ENCODE measurements at regions not wholly inside any gene's neighbourhood (a gene's known extent, or its start where the extent isn't known, plus 50 kb on each side); places are given as distances from the start of the nearest gene placed in this dataset.

GRCh38 chr2:193837111-193837738 is 1642.5 kb upstream of the TMEFF2 start:
- Histone ChIP-seq H3K9me3 (ENCODE audit: low read length) (no peaks in the 10 kb centered on the region), H3K9ac (ENCODE audit: insufficient read depth, low read depth, low read length) (no peak overlapping the region), H4K20me1 (ENCODE audit: insufficient read depth, low read length) (no peaks in the 10 kb centered on the region), H3K4me1 (ENCODE audit: insufficient read depth, low read length) (no peaks in the 10 kb centered on the region), H3K4me3 (replicated peaks in 1 of 3; ENCODE audit: insufficient read depth in 1 of 3, low read depth in 2 of 3, low read length in 3 of 3) (no peak overlapping the region), H3K27me3 (ENCODE audit: control insufficient read depth in 1 of 2, insufficient read depth in 2 of 2, low read length in 2 of 2) (no peaks in the 10 kb centered on the region), H3K27ac (ENCODE audit: extremely low read length, insufficient read depth, low read length) (no peak overlapping the region), H3K4me2 (ENCODE audit: low read depth, low read length) (no peak overlapping the region), H2AFZ (ENCODE audit: low read length) (no peak overlapping the region), H3K36me3 (replicated peaks in 1 of 2; ENCODE audit: control insufficient read depth in 1 of 2, insufficient read depth in 2 of 2, low read length in 2 of 2) (no peaks in the 10 kb centered on the region), H3K79me2 (ENCODE audit: insufficient read depth, low read length) (no peaks in the 10 kb centered on the region)
- no TSS peak for BruUV-seq (replicated peaks)
- ChIA-PET POLR2A (no interaction called here), CTCF (ENCODE audit: low intra/inter-chr PET ratio, low total read pairs) (no interaction called here)
- in situ Hi-C loops (cut with HindIII; ENCODE audit: extremely low pct_ligation_motif_present, low pct_unique_long_range_greater_than_20kb) (no loop called here), intact Hi-C loops (cut with micrococcal nuclease; ENCODE audit: unreplicated experiment) (no loop called here)
- FAIRE-seq, result no peak
- ATAC-seq, result no peak
- DNase-seq (ENCODE audit: low spot score), result no peak
- TF ChIP-seq TBX2 (CRISPR knock-in tag; IDR thresholded peaks at IDR 0.05; ENCODE audit: borderline replicate concordance), result no peak
- no peak for TF ChIP-seq ZSCAN5A (CRISPR knock-in tag; IDR thresholded peaks at IDR 0.05; ENCODE audit: borderline replicate concordance)
- TF ChIP-seq HNF1A (IDR thresholded peaks at IDR 0.05; ENCODE audit: low read depth), result no peak
- TF ChIP-seq HNF1A (CRISPR knock-in tag; IDR thresholded peaks at IDR 0.05; ENCODE audit: borderline replicate concordance), result no peak
- TF ChIP-seq KLF15 (CRISPR knock-in tag; IDR thresholded peaks at IDR 0.05; ENCODE audit: borderline replicate concordance), result no peak
- TF ChIP-seq ZNF782 (CRISPR knock-in tag; IDR thresholded peaks at IDR 0.05; ENCODE audit: borderline replicate concordance), result no peak
- no peak for TF ChIP-seq FOXP4 (CRISPR knock-in tag; IDR thresholded peaks at IDR 0.05)
- TF ChIP-seq JARID2 (CRISPR knock-in tag; IDR thresholded peaks at IDR 0.05; ENCODE audit: insufficient replicate concordance), result no peak
- no peak for TF ChIP-seq ETS1 (CRISPR knock-in tag; IDR thresholded peaks at IDR 0.05)
- no peak for TF ChIP-seq NFKB2 (CRISPR knock-in tag; IDR thresholded peaks at IDR 0.05; ENCODE audit: borderline replicate concordance)
- TF ChIP-seq PLSCR1 (CRISPR knock-in tag; IDR thresholded peaks at IDR 0.05; ENCODE audit: borderline replicate concordance), result no peak
- no peak for TF ChIP-seq PRPF4 (IDR thresholded peaks at IDR 0.05; ENCODE audit: low read depth, low read length, poor library complexity, severe bottlenecking)
- no peak for TF ChIP-seq ZNF12 (CRISPR knock-in tag; IDR thresholded peaks at IDR 0.05)
